HG03135 (cell line): ENCODE measurements at regions not wholly inside any gene's neighbourhood (a gene's known extent, or its start where the extent isn't known, plus 50 kb on each side); places are given as distances from the start of the nearest gene placed in this dataset.
"Not testable (repeated sequence)": the region's sequence is repeated elsewhere in the genome, so short reads cannot be mapped to it uniquely, and the experiment has no call there.

ENCODE experiments used
- ATAC-seq: cut with Tn5 transposase; IDR thresholded peaks from one replicate; pipeline ENCODE4 v1.9.1; 2021; ENCODE audit warnings: mild to moderate bottlenecking, moderate library complexity; ENCODE audit not compliant: unreplicated experiment

DNA sequence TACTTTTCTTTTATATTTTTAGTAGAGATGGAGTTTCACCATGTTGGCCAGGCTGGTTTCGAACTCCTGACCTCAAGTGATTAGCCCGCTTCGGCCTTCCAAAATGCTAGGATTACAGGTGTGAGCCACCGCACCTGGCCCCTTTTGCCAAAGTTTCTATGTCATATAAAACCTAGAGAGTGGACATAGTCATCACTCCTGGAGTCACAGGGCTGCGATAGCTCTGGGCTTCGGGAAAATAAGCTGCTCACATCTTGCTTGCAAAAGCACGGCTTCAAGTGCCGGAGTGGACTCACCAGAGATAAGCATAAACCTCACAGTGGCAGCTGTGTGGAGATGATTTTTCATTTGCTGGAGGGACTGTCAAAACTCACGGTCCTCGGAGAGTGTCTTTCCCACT is 171.2 kb downstream of the TEX29 start:
- ATAC-seq = no peak

DNA sequence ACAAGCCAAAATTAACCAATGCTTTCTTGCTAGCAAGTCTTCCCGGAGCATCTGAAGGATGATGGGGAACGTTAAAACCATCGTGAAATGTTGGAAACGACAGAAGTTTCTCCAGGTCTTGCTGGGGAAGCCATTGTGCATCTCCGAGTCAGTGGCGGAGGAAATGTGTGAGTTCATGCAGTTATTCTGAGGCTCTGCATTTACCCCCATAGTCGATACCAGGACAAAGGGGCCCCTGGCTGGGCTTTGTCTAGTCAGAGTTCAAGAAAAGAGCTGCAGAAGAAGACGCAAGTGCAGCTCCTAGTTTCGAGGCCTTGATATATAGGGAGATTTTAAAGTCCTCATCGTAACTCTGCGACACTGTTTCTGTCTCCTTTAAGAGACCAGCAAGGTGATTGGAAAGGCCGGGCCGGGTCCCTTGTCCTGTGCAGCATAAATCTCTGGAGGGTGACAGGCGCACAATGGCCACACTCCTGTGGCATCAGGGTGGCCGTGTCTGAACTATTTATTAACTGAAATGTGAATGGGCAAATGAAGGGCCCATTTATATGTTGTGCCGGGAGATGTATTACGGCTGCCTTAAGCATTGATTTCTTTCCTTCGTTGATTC is 172.0 kb downstream of the TEX29 start:
- ATAC-seq = no peak

DNA sequence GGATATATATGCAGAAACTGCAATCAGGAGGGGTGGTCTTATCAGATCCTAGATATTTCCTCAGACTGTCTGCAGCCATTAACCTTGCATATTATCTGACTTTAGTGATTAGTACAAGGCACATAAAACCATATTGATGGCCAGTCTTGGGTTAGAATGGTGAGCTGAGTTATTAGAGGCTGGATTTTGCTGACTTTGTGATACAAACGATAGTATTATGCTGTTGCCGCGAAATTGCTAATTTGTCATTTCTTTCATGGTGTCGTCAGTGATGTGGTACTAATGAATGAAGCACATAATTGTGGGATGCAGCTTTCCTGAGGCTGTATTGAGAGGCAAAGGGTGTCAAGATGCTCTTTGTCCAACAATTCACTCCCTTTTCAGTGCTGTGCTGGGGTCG is 172.5 kb downstream of the TEX29 start:
- no peak for ATAC-seq

DNA sequence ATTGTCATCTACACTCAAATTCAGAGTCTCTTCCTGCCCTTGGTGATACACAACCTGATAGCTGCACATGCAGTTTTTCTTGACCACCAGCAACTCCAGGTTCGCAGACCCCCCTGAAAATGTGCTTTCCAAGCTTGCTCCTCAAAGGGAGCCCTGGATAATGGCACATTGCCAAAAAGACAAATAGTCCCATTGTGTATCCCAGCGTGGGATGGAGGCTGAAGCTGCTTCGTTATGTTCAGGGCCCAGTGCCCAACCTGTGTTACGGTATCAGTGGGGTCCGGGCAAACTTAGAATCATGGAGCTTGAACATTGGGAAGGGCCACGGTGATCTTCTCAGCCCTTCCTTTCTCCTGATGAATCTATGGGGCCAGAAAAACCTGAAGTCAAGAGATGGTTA is 173.0 kb downstream of the TEX29 start:
- no peak for ATAC-seq

DNA sequence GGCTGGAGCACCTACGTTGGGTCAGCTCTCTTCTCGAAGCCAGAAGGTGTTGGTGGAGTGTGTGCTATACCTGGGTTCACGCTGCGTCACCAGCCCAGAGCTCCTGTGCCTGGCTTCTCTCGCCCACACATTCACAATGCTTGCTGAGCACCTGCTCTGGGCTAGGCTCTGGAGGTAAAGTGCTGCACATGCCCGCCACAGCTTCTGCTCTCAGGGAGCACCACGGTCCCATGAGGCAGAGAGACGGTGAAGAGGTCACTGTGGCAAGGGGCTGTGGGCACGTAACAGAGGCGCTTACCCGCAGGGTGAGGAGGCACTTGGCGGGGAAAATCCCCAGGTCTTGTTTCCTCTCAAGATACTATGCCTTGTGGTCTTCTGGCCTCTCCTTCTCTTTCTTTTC is 174.2 kb downstream of the TEX29 start:
- ATAC-seq = no peak

DNA sequence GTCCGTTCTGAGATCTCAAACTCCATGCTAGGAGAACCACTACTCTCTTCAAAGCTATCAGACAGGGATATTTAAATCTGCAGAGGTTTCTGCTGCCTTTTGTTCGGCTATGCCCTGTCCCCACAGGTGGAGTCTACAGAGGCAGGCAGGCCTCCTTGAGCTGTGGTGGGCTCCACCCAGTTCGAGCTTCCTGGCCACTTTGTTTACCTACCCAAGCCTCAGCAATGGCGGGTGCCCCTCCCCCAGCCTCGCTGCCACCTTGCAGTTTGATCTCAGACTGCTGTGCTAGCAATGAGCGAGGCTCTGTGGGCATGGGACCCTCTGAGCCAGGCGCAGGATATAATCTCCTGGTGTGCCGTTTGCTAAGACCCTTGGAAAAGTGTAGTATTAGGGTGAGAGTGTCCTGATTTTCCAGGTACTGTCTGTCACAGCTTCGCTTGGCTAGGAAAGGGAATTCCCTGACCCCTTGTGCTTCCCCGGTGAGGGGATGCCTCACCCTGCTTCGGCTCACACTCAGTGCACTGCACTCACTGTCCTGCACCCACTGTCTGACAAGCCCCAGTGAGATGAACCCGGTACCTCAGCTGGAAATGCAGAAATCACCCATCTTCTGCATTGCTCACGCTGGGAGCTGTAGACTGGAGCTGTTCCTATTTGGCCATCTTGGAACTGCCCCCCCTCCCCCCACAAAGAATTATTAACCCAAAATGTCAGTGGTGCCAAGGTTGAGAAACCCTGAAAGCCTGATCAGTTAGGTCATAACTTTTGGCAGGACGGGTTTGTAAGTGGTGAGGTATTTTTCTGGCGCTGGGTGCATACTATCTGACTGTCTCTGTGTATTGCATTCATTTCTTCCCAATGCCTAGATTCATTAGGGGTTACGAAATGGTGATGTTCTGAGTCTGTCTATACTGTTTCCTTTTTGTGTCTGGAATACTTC is 181.4 kb downstream of the TEX29 start:
- not testable (repeated sequence) for ATAC-seq

DNA sequence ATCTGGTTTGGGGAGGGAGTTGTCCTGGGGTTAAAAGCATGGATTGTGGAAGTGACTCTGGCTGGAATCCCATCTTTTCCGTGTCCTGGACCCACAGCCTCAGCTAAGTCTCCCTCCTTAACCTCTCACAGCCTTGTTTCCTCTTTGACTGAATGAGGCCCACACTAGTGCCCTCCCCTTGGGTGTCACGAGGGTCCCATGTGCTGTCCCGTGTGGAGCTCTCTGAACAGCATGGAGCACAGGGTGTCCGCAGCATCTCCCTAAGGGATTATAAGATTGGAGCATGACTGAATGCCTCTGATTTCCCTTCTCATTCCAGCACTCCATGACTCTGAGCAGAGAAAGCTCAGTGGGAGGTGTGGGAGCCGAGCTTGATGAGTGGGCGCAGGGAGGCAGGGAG is 182.5 kb downstream of the TEX29 start:
- no peak for ATAC-seq

DNA sequence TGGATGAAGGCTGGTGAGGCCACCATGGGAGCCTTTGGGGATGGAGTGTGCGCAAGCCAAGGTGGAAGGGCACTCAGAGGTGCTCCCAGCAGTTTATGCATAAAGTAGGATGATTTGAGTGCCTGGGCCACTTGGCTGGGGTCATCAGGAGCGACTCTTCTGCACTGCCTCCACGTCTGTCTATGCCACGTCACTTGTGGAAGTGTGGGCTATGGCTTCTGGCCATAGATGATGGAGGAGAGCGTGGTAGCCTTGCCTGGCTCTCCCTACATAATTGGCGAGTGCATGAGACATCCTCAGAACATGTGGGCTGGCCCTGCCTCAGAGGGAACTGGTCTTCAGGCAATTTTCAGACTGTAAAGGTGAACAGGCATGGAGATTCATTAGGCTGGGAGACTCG is 182.9 kb downstream of the TEX29 start:
- no peak for ATAC-seq

DNA sequence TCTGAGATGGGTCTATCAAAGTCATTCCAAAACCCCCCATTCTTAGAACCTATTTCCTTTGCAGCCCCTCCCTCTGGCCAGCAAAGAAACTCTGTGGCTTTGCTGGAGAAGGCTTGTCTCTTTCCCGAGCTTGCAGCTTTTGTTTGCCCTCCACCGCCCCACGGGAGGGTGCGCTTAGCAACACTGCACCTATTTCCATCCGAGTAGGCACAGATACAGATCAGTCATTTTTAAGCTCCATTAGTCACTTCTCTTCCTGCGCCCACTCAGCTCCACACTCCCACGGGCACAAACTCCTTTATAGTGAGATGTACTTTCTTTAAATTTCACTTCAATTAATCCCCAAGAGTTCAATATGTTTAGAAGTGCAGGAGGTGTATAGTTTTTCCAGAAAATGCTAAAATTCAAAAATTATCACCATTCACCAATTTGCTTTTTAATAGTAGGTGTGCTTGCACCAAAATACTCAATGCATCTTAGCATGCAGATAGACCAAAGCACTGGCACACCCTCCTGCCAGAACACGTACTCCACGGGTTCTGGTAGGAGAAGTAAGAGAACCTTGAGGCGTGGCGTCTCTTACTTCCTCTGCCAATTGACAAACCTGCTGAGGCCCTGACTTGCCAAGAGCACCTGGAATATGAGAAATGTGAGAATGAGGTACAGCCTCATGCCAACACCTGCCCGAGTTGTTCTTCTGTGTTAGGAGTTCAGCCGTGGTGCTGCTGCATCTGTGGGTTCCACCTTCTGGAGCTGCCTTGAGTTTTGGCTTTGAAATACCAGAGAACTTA is 183.7 kb downstream of the TEX29 start:
- ATAC-seq = no peak

DNA sequence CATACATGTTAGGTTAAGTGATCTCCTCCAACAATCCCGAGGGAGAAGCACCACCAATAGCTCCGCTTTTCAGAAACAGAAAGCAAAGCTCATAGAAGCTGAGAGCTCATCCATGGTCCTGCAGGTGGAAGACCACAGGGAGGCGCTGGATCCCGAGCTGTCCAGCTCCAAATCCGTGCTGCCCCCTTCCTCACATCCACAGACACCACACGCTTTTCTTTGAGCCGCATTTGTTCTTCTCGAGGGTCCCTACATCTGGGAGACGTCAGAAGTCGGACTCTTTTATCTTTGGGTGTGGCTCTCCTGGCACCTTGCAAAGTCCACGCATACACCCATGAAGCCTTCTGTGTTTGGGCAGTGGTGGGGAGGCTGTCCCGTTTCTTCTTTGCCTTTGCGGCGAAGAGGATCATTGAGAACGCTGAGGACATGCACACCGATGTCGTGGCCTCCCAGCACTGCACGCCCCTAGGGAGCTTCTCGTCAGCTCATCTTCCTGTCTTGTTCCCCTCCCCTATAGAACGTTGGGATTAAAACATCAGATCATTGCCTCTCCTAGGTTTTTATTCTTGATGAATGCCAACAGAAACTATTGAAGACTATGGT is 184.8 kb downstream of the TEX29 start:
- ATAC-seq = no peak

DNA sequence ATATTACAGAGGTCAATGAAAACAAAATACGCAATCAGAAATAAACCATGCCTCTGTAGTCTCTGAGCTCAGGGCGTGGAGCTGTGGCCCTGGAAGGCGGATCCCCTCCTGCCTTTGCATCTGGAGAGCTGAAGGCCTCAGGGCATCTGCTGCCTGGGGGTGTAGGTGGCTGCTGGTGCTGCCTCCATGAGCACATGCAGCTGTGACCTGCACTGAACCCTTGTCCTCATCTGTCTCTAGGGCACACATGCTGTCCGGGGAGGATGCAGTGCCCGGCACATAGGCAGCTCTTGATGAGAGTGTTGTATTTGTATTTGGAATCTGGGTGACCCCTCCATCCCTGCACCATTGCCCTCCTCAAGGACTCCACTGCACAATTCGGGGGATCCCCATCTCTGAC is 185.7 kb downstream of the TEX29 start:
- ATAC-seq = no peak

DNA sequence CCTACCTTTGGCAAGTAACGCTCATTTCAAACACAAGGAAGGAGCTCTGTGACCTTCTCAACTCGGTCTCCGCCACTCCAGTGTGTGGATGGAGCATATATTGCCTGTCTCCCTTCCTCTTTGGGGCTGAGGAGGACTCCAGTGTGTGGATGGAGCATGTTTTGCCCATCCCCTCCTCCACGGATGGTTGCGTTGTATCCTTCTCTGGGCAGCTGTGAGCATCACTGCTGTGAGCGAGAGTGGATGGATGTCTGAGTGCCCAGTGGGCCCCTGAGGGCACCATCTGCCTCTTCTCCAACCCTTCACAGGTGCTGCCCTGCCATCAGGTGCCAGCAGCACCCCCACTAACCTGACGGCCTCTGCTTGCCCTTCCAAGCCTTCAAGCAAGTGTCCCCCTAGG is 186.2 kb downstream of the TEX29 start:
- no peak for ATAC-seq

DNA sequence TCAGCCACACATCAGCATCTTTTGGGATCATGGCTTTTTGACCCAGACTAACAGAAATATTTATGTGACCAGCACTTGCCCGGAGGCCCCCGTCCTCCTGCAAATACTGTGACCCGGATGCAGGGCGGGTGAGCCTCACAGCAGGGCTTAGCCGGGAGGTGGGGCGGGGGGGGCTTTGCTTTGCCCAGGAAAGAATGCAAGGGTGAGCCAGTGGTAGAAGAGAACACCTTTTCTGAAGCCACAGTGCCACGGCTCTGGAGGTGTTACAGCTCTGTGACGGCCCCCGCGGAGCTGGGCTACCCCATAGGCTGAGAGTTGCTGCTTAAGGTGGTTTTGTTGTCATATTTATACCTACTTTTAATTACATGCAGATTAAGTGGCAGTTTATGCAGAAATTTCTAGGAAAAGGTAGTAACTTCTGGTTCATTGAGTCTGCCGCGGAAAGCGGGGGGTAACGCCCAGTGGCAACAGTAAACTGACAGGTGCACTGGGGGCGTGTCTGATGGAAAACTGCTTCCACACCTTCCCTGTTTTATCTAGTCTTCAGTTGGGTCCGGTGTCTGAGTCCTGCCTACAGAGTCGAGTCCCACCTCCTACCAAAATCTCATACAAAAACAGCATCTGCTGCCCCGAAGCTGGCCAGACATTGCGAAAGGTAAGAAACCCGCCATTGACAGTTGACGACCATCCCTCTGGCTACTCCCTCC is 187.9 kb downstream of the TEX29 start:
- ATAC-seq = no peak

DNA sequence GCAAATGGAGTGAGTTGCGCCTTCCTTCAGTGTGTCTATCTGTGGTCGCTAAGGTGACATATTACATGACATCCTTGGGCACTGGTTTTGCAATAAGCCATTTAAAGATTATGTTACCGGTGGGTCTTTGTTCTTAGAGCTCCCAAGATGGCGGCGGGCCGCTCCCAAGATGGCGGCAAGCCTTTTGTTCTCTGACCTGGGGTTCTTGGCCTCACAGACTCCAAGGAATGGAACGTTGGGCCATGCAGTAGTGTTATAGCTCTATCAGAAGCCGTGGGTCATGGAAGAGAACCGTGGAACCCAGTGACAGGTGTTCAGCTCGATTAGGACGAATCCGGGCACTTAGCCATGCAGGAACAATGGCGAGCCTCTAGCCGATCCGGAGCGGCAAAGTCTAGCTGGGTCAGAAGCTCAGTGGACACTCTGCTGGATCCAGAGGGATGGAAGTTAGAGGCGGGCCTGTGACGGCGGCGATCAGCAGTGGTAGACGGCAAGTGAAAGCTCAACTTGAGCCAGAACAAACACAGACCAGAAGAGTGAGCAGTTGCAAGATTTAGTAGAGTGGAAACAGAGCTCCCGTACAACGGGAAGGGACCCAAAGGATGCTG is 188.6 kb downstream of the TEX29 start:
- ATAC-seq = no peak

DNA sequence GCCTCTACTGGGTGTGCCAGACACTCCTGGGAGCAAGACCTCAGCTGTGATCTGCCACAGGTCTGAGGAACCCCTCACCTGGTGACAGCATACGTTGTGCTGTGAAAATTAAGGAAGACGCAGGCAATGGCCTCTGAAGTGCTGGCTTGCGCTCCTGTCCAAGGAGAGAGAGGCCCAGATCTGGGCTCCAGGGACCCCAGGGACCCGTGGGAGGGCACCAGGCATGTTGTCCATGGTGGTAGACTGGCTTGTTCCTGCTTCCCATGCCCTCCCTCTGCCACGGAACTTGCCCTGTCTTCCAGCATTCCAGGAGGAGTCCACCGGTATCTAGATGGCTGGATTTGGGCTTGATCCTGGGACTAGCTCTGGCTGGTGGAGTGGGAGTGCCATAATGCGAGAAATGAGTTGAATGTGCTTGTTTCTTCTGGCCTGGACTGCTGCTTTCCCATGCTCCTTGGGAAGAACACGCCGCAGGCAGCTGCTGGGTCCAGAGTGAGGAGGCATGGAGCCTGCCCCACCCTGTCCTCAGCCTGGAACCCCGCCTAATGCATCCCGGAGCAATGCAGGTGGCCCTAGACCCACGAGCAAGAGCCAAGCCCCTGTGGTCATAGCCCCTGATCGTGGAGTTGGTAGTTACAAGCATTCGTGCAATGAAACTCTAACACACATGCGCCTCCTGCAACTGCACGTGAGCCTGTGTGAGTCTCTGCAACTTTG is 190.2 kb downstream of the TEX29 start:
- no peak for ATAC-seq

DNA sequence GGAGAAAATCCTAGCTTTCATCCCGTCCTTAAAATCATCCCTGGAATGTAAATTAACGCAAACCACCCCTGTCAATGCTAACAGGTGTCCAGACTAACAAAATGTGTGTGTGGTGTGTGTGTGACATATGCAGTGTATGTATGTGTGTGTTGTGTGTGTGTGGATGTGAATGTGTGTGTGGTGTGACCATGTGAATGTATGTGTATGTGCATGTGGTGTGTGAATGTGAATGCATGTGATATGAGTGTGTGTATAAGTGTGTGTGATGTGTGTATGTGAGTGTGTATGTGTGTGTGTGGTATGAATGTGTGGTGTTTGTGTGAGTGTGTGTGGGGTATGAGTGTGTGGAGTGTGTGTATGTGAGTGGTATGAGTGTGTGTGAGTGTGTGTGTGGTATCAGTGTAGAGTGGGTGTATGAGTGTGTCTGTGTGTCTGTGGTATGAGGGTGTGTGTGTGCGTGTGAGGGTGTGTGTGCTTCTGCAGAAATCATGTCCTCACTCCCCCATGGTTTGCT is 190.8 kb downstream of the TEX29 start:
- no peak for ATAC-seq

DNA sequence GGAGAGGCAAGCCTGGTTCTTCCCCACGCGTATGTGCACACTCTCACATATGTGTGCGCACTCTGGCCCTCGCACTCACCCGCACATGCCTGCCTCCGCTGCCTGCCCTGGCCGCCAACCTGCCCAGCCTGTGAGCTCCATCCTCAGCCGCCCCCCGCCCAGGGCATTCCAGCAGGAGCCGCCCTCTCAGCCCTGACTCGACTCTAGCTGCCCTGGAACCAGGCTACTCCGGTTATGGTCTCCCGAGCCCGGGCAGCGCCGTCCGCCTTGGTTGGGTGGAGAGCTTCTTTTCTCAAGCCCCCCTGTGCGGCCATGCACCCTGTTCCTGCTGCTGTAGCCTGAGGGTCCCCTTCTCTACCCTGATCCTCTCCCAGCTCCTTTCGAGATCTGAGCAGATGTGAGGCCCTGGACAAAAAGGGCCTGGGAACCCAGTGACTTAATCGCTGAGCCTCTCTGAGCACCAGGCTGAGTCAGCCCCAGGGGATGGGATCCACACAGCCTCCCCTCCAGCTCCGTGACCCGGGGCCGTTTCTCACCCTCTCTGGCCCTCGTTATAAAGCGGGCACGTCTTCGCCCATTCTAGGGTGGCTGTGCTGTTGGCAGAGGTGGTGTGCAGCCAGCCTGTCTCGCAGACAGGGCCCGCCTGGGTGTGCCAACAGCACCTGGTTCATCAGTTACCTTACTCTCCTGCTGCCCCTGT is 191.5 kb downstream of the TEX29 start:
- no peak for ATAC-seq

DNA sequence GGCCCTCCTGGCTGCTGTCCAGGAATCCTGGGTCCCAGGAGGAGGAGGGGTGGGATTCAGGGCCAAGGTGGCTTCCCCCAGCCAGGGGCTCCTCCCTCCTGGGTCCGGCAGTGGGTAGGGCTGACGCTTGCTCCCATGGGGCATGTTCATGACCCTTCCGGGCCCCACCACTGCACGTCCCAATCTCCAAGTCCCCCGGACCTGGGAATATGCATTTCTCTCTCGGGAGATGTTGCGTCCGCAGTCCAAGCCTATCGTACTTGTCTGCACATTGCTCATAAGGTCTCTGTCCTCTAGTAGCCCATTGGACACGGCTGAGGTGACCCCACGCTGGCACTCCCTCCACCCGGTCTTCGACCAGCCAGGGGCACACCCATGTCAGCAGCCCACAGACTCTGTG is 192.3 kb downstream of the TEX29 start:
- no peak for ATAC-seq
